B cell (primary cell): ENCODE measurements at regions not wholly inside any gene's neighbourhood (a gene's known extent, or its start where the extent isn't known, plus 50 kb on each side); places are given as distances from the start of the nearest gene placed in this dataset.

Experiments
- ATAC-seq: fragments of 200-7000 bp; cut with Tn5 transposase; one replicate; pipeline ENCODE4 v1.10.0; 2021; ENCODE audit warnings: low read depth, mild to moderate bottlenecking, moderate number of reproducible peaks, moderate library complexity
- CTCF ChIA-PET: fragments of 350-600 bp; sonication (Branson Sonifier 250); formaldehyde crosslinking; loops from one replicate; lab custom pipeline; 2021; ENCODE audit warnings: antibody characterized with exemption, inconsistent platforms; lab: Charles Lee
- POLR2A ChIA-PET: fragments of 350-600 bp; sonication (Branson Sonifier 250); formaldehyde crosslinking; loops from one replicate; lab custom pipeline; 2021; ENCODE audit warnings: antibody characterized with exemption; lab: Charles Lee
- DNase-seq: peaks from one replicate; pipeline ENCODE4 v3.0.0; 2013
- H2AFZ ChIP-seq: 2 replicates; pipeline ENCODE4 v1.6.1; 2012; ENCODE audit warnings: mild to moderate bottlenecking, low read depth, low read length; ENCODE audit not compliant: insufficient read depth, poor library complexity, severe bottlenecking
- H3K27ac ChIP-seq, 2 donors: 1 replicate in 1 of 2; 2 replicates in 1 of 2; pipeline ENCODE4 v1.5.1; 2012 to 2013; ENCODE audit warnings: low read length in 2 of 2, mild to moderate bottlenecking in 2 of 2, moderate library complexity in 1 of 2
- H3K27me3 ChIP-seq, 4 experiments: fragments of 200-600 bp in 1 of 4; sonication (generic) in 1 of 4; replicated peaks in 1 of 4; 1 replicate in 2 of 4; 2 replicates in 2 of 4; pipeline versions ENCODE4 v1.6.1 to v1.7.0; 2013 to 2016; ENCODE audit warnings: low read length in 3 of 4, mild to moderate bottlenecking in 2 of 4, mixed read lengths in 1 of 4, moderate library complexity in 1 of 4; ENCODE audit not compliant: insufficient read depth in 4 of 4, control insufficient read depth in 3 of 4; ENCODE audit errors: control extremely low read depth in 1 of 4
- H3K36me3 ChIP-seq, 2 experiments: replicated peaks in 1 of 2; 1 replicate in 1 of 2; 2 replicates in 1 of 2; pipeline versions ENCODE4 v1.6.1 to v1.7.1; 2013; ENCODE audit warnings: low read length in 1 of 2; ENCODE audit not compliant: insufficient read depth in 2 of 2, control insufficient read depth in 1 of 2; ENCODE audit errors: control extremely low read depth in 1 of 2, extremely low read depth in 1 of 2
- H3K4me1 ChIP-seq, 2 donors: fragments of 200-600 bp in 1 of 2; sonication (generic) in 1 of 2; 1 replicate in 1 of 2; 2 replicates in 1 of 2; pipeline versions ENCODE4 v1.5.1 to v1.6.1; 2013 to 2017; ENCODE audit warnings: low read length in 2 of 2; ENCODE audit not compliant: control insufficient read depth in 2 of 2, insufficient read depth in 2 of 2
- H3K4me2 ChIP-seq: replicated peaks from 2 replicates; pipeline ENCODE3; 2012; ENCODE audit warnings: mild to moderate bottlenecking, low read depth, low read length; ENCODE audit not compliant: poor library complexity, severe bottlenecking
- H3K4me3 ChIP-seq, 5 experiments: fragments of 200-600 bp in 1 of 5; sonication (generic) in 1 of 5; 1 replicate in 3 of 5; 2 replicates in 2 of 5; pipeline versions ENCODE4 v1.5.1 to v1.7.0; 2011 to 2016; ENCODE audit warnings: low read length in 4 of 5, mild to moderate bottlenecking in 4 of 5, low read depth in 2 of 5, control low read depth in 1 of 5, moderate library complexity in 1 of 5; ENCODE audit not compliant: insufficient read depth in 1 of 5; ENCODE audit errors: control extremely low read depth in 1 of 5, extremely low read depth in 1 of 5
- H3K79me2 ChIP-seq: fragments of 200-600 bp; sonication (generic); one replicate; pipeline ENCODE4 v1.6.0; 2016; ENCODE audit warnings: low read length; ENCODE audit not compliant: control insufficient read depth, insufficient read depth
- H3K9ac ChIP-seq: fragments of 200-600 bp; sonication (generic); 2 replicates; pipeline ENCODE4 v1.6.1; 2017; ENCODE audit warnings: mild to moderate bottlenecking, low read length, moderate library complexity
- H3K9me3 ChIP-seq, 3 donors: one replicate each; pipeline versions ENCODE4 v1.6.1 to v1.7.1; 2013; ENCODE audit warnings: low read length in 2 of 3; ENCODE audit not compliant: control insufficient read depth in 2 of 3, insufficient read depth in 1 of 3; ENCODE audit errors: control extremely low read depth in 1 of 3
- H4K20me1 ChIP-seq: 2 replicates; pipeline ENCODE4 v1.6.0; 2012; ENCODE audit warnings: mild to moderate bottlenecking, low read length; ENCODE audit not compliant: insufficient read depth, control insufficient read depth, poor library complexity, severe bottlenecking
- H3K27ac Mint-ChIP-seq: one replicate; pipeline ENCODE4 v1.8.0; 2021; ENCODE audit warnings: mixed read lengths
- H3K27me3 Mint-ChIP-seq: one replicate; pipeline ENCODE4 v1.8.0; 2021; ENCODE audit warnings: mixed read lengths
- H3K4me1 Mint-ChIP-seq: one replicate; pipeline ENCODE4 v1.8.0; 2021; ENCODE audit warnings: mixed read lengths
- H3K4me3 Mint-ChIP-seq: one replicate; pipeline ENCODE4 v1.8.0; 2021; ENCODE audit warnings: mixed read lengths
- H3K9me3 Mint-ChIP-seq: one replicate; pipeline ENCODE4 v1.8.0; 2022; ENCODE audit warnings: mixed read lengths; ENCODE audit not compliant: insufficient read depth
- CTCF ChIP-seq: fragments of 200-600 bp; IDR thresholded peaks from one replicate; pipeline ENCODE4 v1.8.0; 2022; ENCODE audit warnings: antibody characterized with exemption, mild to moderate bottlenecking
- EZH2 ChIP-seq: IDR thresholded peaks from 2 replicates; pipeline ENCODE4 v1.6.1; 2012; ENCODE audit warnings: borderline replicate concordance, low read depth, mild to moderate bottlenecking, moderate library complexity, low read length; ENCODE audit not compliant: insufficient read depth, poor library complexity, severe bottlenecking
- WGBS: methylation state at CpG from one replicate; pipeline ENCODE4 v1.1.5; 2013; ENCODE audit warnings: missing lambda C conversion rate; ENCODE audit not compliant: insufficient coverage; 5-methylcytosine and 5-hydroxymethylcytosine counted together
- intact Hi-C: fragments of 100-400 bp; cut with micrococcal nuclease; formaldehyde crosslinking; loops from one replicate; pipeline ENCODE4 v1.10.0; 2022

GRCh38 chr14:37864861-37865718 lies 269.7 kb downstream of the TTC6 start:
- H3K27ac ChIP-seq, result no peak overlapping the region
- peaks cover 0 to 7% (median 0%) of the 10 kb centered on the region in 3 donors for H3K9me3 ChIP-seq
- H2AFZ ChIP-seq, result no peak overlapping the region
- no peak overlapping the region for H3K4me3 ChIP-seq
- ChIA-PET CTCF (no interaction called here), POLR2A (no interaction called here)
- no peaks in the 10 kb centered on the region for H3K4me1 Mint-ChIP-seq
- H3K27me3 ChIP-seq, result no peaks in the 10 kb centered on the region
- H3K4me3 Mint-ChIP-seq, result no peak overlapping the region
- intact Hi-C loops, result no loop called here
- H3K27ac Mint-ChIP-seq, result no peak overlapping the region
- H3K9ac ChIP-seq, result no peak overlapping the region
- no peaks in the 10 kb centered on the region for H3K79me2 ChIP-seq
- no peaks in the 10 kb centered on the region for H3K27me3 Mint-ChIP-seq
- no peak overlapping the region for H3K4me2 ChIP-seq
- no peaks in the 10 kb centered on the region for H3K36me3 ChIP-seq
- no peaks in the 10 kb centered on the region for H3K4me1 ChIP-seq
- TF ChIP-seq EZH2 (no peak), CTCF (no peak)
- DNase-seq, result no peak
- no peaks in the 10 kb centered on the region for H4K20me1 ChIP-seq
- H3K9me3 Mint-ChIP-seq, result no peaks in the 10 kb centered on the region
- WGBS, result 75% methylated on average over 8 of the region's 11 CpGs
- ATAC-seq, result no peak

GRCh38 chr14:37865719-37866549 lies 270.5 kb downstream of the TTC6 start:
- H2AFZ ChIP-seq, result no peak overlapping the region
- no peak for DNase-seq
- no peak overlapping the region for H3K27ac Mint-ChIP-seq
- no CpG with 5 or more reads among the region's 4 CpGs for WGBS
- peaks cover 0 to 7% (median 0%) of the 10 kb centered on the region in 3 donors for H3K9me3 ChIP-seq
- H3K9ac ChIP-seq, result no peak overlapping the region
- H3K4me3 Mint-ChIP-seq, result no peak overlapping the region
- H3K4me1 Mint-ChIP-seq, result no peaks in the 10 kb centered on the region
- no peaks in the 10 kb centered on the region for H3K27me3 Mint-ChIP-seq
- TF ChIP-seq EZH2 (no peak), CTCF (no peak)
- no peaks in the 10 kb centered on the region for H3K9me3 Mint-ChIP-seq
- no peaks in the 10 kb centered on the region for H3K4me1 ChIP-seq
- H4K20me1 ChIP-seq, result no peaks in the 10 kb centered on the region
- H3K79me2 ChIP-seq, result no peaks in the 10 kb centered on the region
- ChIA-PET POLR2A (no interaction called here), CTCF (no interaction called here)
- intact Hi-C loops, result no loop called here
- H3K36me3 ChIP-seq, result no peaks in the 10 kb centered on the region
- no peak overlapping the region for H3K27ac ChIP-seq
- H3K4me2 ChIP-seq, result no peak overlapping the region
- ATAC-seq, result no peak
- no peaks in the 10 kb centered on the region for H3K27me3 ChIP-seq
- H3K4me3 ChIP-seq, result no peak overlapping the region
